ENCODE measurements at regions not wholly inside any gene's neighbourhood (a gene's known extent, or its start where the extent isn't known, plus 50 kb on each side); places are given as distances from the start of the nearest gene placed in this dataset.

DNA sequence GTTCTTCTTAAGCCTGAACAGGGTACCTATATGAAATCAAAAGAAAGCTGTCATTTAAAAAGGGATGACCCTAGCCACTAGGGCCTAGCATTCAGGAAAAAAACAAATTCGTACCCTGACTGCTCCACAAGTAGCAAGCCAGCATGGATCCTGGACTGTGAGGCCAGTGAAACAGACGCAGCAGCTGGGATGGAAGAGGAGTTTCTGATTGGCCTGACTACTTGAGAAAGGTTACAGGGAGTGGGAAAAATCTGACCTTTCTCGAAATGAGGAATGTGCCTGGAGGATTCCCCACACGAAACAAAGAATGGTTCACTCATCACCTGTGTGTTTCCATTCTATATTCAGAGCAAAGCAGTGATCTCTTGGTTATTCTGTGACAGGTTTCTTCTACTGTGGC is 87.6 kb upstream of the JADE1 start:
- H3K4me3 Mint-ChIP-seq (ENCODE audit: unreplicated experiment) = no peak overlapping the region
- no peaks in the 10 kb centered on the region for H3K27me3 Mint-ChIP-seq (ENCODE audit: insufficient read depth, unreplicated experiment)

DNA sequence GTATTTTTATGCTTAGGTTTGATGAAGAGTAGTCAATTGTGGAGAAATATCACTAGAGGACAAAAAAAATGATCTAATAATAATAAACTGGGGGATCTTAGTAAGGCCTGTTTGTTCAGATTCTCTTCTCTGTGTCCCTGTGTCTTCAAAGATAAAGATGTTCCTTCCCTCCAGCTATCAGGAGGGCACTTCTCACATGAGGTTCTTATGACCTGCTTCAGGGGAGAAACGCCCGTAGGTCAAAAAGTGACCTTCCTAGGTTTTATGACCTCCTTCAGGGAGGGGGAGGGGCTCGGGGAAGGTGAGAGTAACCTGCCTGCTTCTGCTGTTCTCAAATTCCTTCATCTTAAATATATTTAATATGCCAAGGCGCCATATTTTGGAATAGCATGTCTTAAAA is 89.2 kb upstream of the JADE1 start:
- intact Hi-C loops (cut with micrococcal nuclease; ENCODE audit: unreplicated experiment) = no loop called here
- Histone ChIP-seq H3K27me3 (replicated peaks; ENCODE audit: control insufficient read depth, insufficient read depth, low read length) (no peaks in the 10 kb centered on the region), H3K36me3 (ENCODE audit: control insufficient read depth, insufficient read depth, low read length) (no peaks in the 10 kb centered on the region), H3K9me3 (no peaks in the 10 kb centered on the region; the same call in 1 of the 2 replicates), H3K4me1 (peaks cover 46% of the 10 kb centered on the region), H3K4me3 (ENCODE audit: low read depth, low read length) (no peak overlapping the region)
- no peak overlapping the region for H3K27ac Mint-ChIP-seq (ENCODE audit: unreplicated experiment)
- ChIA-PET POLR2A (no interaction called here), CTCF (no interaction called here)
- no peaks in the 10 kb centered on the region for H3K27me3 Mint-ChIP-seq (ENCODE audit: insufficient read depth, unreplicated experiment)
- TF ChIP-seq CTCF (IDR thresholded peaks at IDR 0.05; ENCODE audit: insufficient read depth in 1 of 2, low read depth in 1 of 2, low read length in 1 of 2, severe bottlenecking in 1 of 2, unreplicated experiment in 1 of 2) = no peak
- no peak overlapping the region for H3K4me3 Mint-ChIP-seq (ENCODE audit: unreplicated experiment)
- DNase-seq = peak in 1 of 2 experiments; percentile 54
- no TSS peak for BruUV-seq (replicated peaks)
- H3K36me3 Mint-ChIP-seq (ENCODE audit: insufficient read depth, unreplicated experiment) = no peaks in the 10 kb centered on the region
- peaks cover 9% of the 10 kb centered on the region for H3K9me3 Mint-ChIP-seq (ENCODE audit: unreplicated experiment)
- H3K4me1 Mint-ChIP-seq (ENCODE audit: low read depth, unreplicated experiment) = peaks cover 26% of the 10 kb centered on the region

More for the DNA sequence above, 87.6 kb upstream of the JADE1 start:
- peaks cover 27% of the 10 kb centered on the region for H3K4me1 Mint-ChIP-seq (ENCODE audit: low read depth, unreplicated experiment)
- POLR2A ChIA-PET = no interaction called here
- Histone ChIP-seq H3K4me3 (ENCODE audit: low read depth, low read length) (no peak overlapping the region), H3K4me1 (peaks cover 59% of the 10 kb centered on the region), H3K36me3 (ENCODE audit: control insufficient read depth, insufficient read depth, low read length) (no peaks in the 10 kb centered on the region), H3K27me3 (replicated peaks; ENCODE audit: control insufficient read depth, insufficient read depth, low read length) (no peaks in the 10 kb centered on the region), H3K9me3 (no peaks in the 10 kb centered on the region; the same call in 1 of the 2 replicates)
- H3K27ac Mint-ChIP-seq (ENCODE audit: unreplicated experiment) = no peak overlapping the region
- TF ChIP-seq CTCF (IDR thresholded peaks at IDR 0.05; ENCODE audit: insufficient read depth in 1 of 2, low read depth in 1 of 2, low read length in 1 of 2, severe bottlenecking in 1 of 2, unreplicated experiment in 1 of 2) = no peak
- CTCF ChIA-PET = no interaction called here
- peaks cover 5% of the 10 kb centered on the region for H3K9me3 Mint-ChIP-seq (ENCODE audit: unreplicated experiment)
- intact Hi-C loops (cut with micrococcal nuclease; ENCODE audit: unreplicated experiment) = no loop called here
- no peaks in the 10 kb centered on the region for H3K36me3 Mint-ChIP-seq (ENCODE audit: insufficient read depth, unreplicated experiment)
- no peak for DNase-seq
- BruUV-seq (replicated peaks) = no TSS peak

DNA sequence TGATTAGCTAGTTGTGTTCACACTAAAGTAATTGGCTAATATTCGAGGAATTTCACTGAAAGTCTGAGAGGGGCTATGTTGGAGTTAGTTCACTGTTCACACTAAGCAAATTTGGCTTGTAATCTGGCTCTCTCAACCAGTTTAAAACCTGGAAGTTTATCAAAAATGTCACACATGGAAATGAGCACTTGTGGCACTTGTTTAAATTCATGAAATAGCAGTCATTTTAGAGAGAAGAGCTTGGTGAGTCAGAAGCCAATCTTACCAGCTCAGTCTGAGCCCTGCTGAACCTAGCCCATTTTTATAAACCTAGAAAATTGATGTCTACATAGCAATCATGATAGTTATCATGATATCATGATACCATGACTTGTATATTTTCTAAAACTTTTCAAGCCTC is 90.7 kb upstream of the JADE1 start:
- Mint-ChIP-seq H3K9me3 (ENCODE audit: unreplicated experiment) (peaks cover 9% of the 10 kb centered on the region), H3K36me3 (ENCODE audit: insufficient read depth, unreplicated experiment) (no peaks in the 10 kb centered on the region), H3K4me1 (ENCODE audit: low read depth, unreplicated experiment) (peaks cover 20% of the 10 kb centered on the region), H3K4me3 (ENCODE audit: unreplicated experiment) (no peak overlapping the region), H3K27me3 (ENCODE audit: insufficient read depth, unreplicated experiment) (no peaks in the 10 kb centered on the region), H3K27ac (ENCODE audit: unreplicated experiment) (no peak overlapping the region)
- intact Hi-C loops (cut with micrococcal nuclease; ENCODE audit: unreplicated experiment) = no loop called here
- Histone ChIP-seq H3K9me3 (no peaks in the 10 kb centered on the region; the same call in 1 of the 2 replicates), H3K27me3 (replicated peaks; ENCODE audit: control insufficient read depth, insufficient read depth, low read length) (no peaks in the 10 kb centered on the region), H3K4me3 (ENCODE audit: low read depth, low read length) (no peak overlapping the region), H3K4me1 (peaks cover 42% of the 10 kb centered on the region), H3K36me3 (ENCODE audit: control insufficient read depth, insufficient read depth, low read length) (no peaks in the 10 kb centered on the region)
- CTCF ChIA-PET = no interaction called here
- POLR2A ChIA-PET = no interaction called here
- TF ChIP-seq CTCF (IDR thresholded peaks at IDR 0.05; ENCODE audit: insufficient read depth in 1 of 2, low read depth in 1 of 2, low read length in 1 of 2, severe bottlenecking in 1 of 2, unreplicated experiment in 1 of 2) = no peak
- no TSS peak for BruUV-seq (replicated peaks)
- DNase-seq = no peak

All from Caco-2 (cell line).